Endothelial cell of umbilical vein (primary cell): ENCODE measurements at regions not wholly inside any gene's neighbourhood (a gene's known extent, or its start where the extent isn't known, plus 50 kb on each side); places are given as distances from the start of the nearest gene placed in this dataset.

Experiments
- BruUV-seq: library from RNA; stranded (reverse); fragments of 400-500 nt; replicated peaks from 2 replicates; lab custom pipeline; 2021; lab: Mats Ljungman, UMichigan
- CTCF ChIA-PET: fragments of 300-600, 350-600 bp; sonication (Branson Sonifier 250); formaldehyde crosslinking; loops from one replicate; lab custom pipeline; 2021; ENCODE audit warnings: antibody characterized with exemption, inconsistent platforms; lab: Charles Lee
- POLR2A ChIA-PET: fragments of 300-600, 350-600 bp; sonication (Branson Sonifier 250); formaldehyde crosslinking; loops from one replicate; lab custom pipeline; 2021; ENCODE audit warnings: antibody characterized with exemption, inconsistent platforms; lab: Charles Lee
- DNase-seq: peaks from one replicate; pipeline ENCODE4 v3.0.0-alpha.2; 2011; ENCODE audit warnings: low read depth, low spot score
- FAIRE-seq: peaks from 2 replicates; lab custom pipeline; 2011; peaks lifted over from hg19 to GRCh38; lab: Jason Lieb, UNC
- H2AFZ ChIP-seq: 2 replicates; pipeline ENCODE4 v1.6.0; 2012; ENCODE audit warnings: low read depth, low read length, control low read depth, inconsistent platforms
- H3K27ac ChIP-seq: 2 replicates; pipeline ENCODE4 v1.5.1; 2011; ENCODE audit warnings: low read depth, mild to moderate bottlenecking, control low read depth, low read length, moderate library complexity; ENCODE audit not compliant: insufficient read depth
- H3K27me3 ChIP-seq, 2 experiments: 2 replicates each; pipeline versions ENCODE4 v1.6.0 to v1.6.1; 2011; ENCODE audit warnings: low read length in 2 of 2, mixed read lengths in 1 of 2; ENCODE audit not compliant: control insufficient read depth in 2 of 2, insufficient read depth in 2 of 2
- H3K36me3 ChIP-seq, 2 experiments: 2 replicates in 1 of 2; 3 replicates in 1 of 2; pipeline ENCODE4 v1.5.1; 2011; ENCODE audit warnings: low read length in 2 of 2, mild to moderate bottlenecking in 1 of 2, moderate library complexity in 1 of 2; ENCODE audit not compliant: control insufficient read depth in 2 of 2, insufficient read depth in 2 of 2; ENCODE audit errors: extremely low read depth in 1 of 2
- H3K4me1 ChIP-seq: 3 replicates; pipeline ENCODE4 v1.5.1; 2011; ENCODE audit warnings: mild to moderate bottlenecking, low read length; ENCODE audit not compliant: control insufficient read depth, insufficient read depth; ENCODE audit errors: extremely low read depth
- H3K4me2 ChIP-seq: 2 replicates; pipeline ENCODE4 v1.6.1; 2011; ENCODE audit warnings: low read length, control low read depth, mixed read lengths; ENCODE audit not compliant: insufficient read depth
- H3K4me3 ChIP-seq, 3 experiments: fragments of 200-600 bp in 1 of 3; sonication (generic), shearing (Covaris generic) in 1 of 3; replicated peaks in 1 of 3; 2 replicates each; pipeline ENCODE4 v1.5.1; 2011 to 2016; ENCODE audit warnings: control low read depth in 3 of 3, low read length in 3 of 3, mild to moderate bottlenecking in 2 of 3, inconsistent platforms in 1 of 3, low read depth in 1 of 3, moderate library complexity in 1 of 3; ENCODE audit not compliant: insufficient read depth in 1 of 3
- H3K79me2 ChIP-seq: 2 replicates; pipeline ENCODE4 v1.6.0; 2012; ENCODE audit warnings: low read length, inconsistent platforms; ENCODE audit not compliant: control insufficient read depth, insufficient read depth
- H3K9ac ChIP-seq: replicated peaks from 2 replicates; pipeline ENCODE3; 2011; ENCODE audit warnings: low read length, control low read depth; ENCODE audit not compliant: insufficient read depth; ENCODE audit errors: extremely low read depth
- H3K9me1 ChIP-seq: replicated peaks from 3 replicates; pipeline ENCODE4 v1.6.0; 2011; ENCODE audit warnings: mild to moderate bottlenecking, low read length; ENCODE audit not compliant: control insufficient read depth, insufficient read depth; ENCODE audit errors: extremely low read depth
- H3K9me3 ChIP-seq: replicated peaks from 2 replicates; pipeline ENCODE4 v1.5.1; 2012; ENCODE audit warnings: low read length, inconsistent platforms; ENCODE audit not compliant: control insufficient read depth, insufficient read depth
- H4K20me1 ChIP-seq: replicated peaks from 2 replicates; pipeline ENCODE3; 2011; ENCODE audit warnings: mild to moderate bottlenecking, low read length; ENCODE audit not compliant: control insufficient read depth, insufficient read depth; ENCODE audit errors: extremely low read depth
- EZH2 ChIP-seq: IDR thresholded peaks from 2 replicates; pipeline ENCODE4 v1.6.1; 2012; ENCODE audit warnings: borderline replicate concordance, low read depth, mild to moderate bottlenecking, moderate library complexity, low read length, inconsistent platforms; ENCODE audit not compliant: severe bottlenecking
- FOS ChIP-seq: IDR thresholded peaks from 2 replicates; pipeline ENCODE4 v1.6.1; 2011; ENCODE audit warnings: mild to moderate bottlenecking, low read length, moderate library complexity, borderline replicate concordance; ENCODE audit not compliant: insufficient read depth
- GATA2 ChIP-seq: IDR thresholded peaks from 2 replicates; pipeline ENCODE4 v1.7.0; 2011; ENCODE audit warnings: low read depth, mild to moderate bottlenecking, moderate library complexity, mixed read lengths, low read length; ENCODE audit not compliant: insufficient read length, insufficient read depth
- JUN ChIP-seq: IDR thresholded peaks from 2 replicates; pipeline ENCODE4 v1.6.1; 2011; ENCODE audit warnings: borderline replicate concordance, low read depth; ENCODE audit not compliant: insufficient read length, insufficient read depth
- MYC ChIP-seq: IDR thresholded peaks from one replicate; pipeline ENCODE4 v1.6.1; 2011; ENCODE audit warnings: mild to moderate bottlenecking, low read depth, low read length
- POLR2A ChIP-seq: IDR thresholded peaks from 2 replicates; pipeline ENCODE4 v1.6.1; 2012; ENCODE audit warnings: low read depth, mild to moderate bottlenecking, control low read depth, low read length
- POLR2AphosphoS5 ChIP-seq: IDR thresholded peaks from 2 replicates; pipeline ENCODE4 v1.6.1; 2012; ENCODE audit warnings: low read depth, mild to moderate bottlenecking, control low read depth, low read length, moderate library complexity; ENCODE audit not compliant: insufficient read depth
- dilution Hi-C: fragments of 300-500 bp; cut with MboI; formaldehyde crosslinking; loops from one replicate; pipeline ENCODE4 v1.15.0; 2019; ENCODE audit warnings: low sequenced_read_pairs; ENCODE audit not compliant: extremely low pct_ligation_motif_present
- intact Hi-C: fragments of 100-400 bp; cut with micrococcal nuclease; formaldehyde crosslinking; loops from one replicate; pipeline ENCODE4 v1.10.0; 2022
- TF ChIP-seq, protein P1 (sequence below), 2 donors: IDR thresholded peaks; 1 replicate in 1 of 2; 2 replicates in 1 of 2; pipeline ENCODE4 v1.5.1; 2011; ENCODE audit warnings: low read length in 2 of 2, mild to moderate bottlenecking in 2 of 2, moderate library complexity in 2 of 2, control low read depth in 1 of 2, inconsistent platforms in 1 of 2, low read depth in 1 of 2; ENCODE audit not compliant: insufficient read depth in 1 of 2; ENCODE audit errors: extremely low read depth in 1 of 2
- TF ChIP-seq, protein P2 (sequence below): IDR thresholded peaks from 2 replicates; pipeline ENCODE4 v1.6.1; 2011; ENCODE audit not compliant: insufficient read depth, insufficient read length

DNA sequence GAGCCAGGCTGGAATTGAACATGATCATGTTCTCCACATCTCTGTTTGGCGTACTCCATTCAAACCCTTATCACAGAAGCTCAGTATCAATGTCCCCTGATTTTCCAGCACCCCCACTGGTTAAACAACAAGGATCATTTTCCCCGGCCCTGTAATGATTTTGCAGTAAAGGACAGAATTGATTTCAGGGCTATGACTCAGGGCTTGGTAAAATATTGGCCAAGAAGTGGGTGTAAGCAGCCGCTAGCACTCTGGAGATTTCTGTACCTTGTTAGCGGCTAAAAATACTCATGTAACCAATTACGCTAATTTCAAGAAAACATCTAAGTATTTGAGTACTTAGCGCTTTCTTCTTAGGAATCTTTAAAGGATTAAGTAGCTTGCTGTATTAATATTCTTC is 69.5 kb upstream of the FNDC3A start:
- Histone ChIP-seq H4K20me1 (no peaks in the 10 kb centered on the region), H3K9me1 (no peaks in the 10 kb centered on the region), H3K4me1 (no peaks in the 10 kb centered on the region), H3K36me3 (no peaks in the 10 kb centered on the region), H3K79me2 (no peaks in the 10 kb centered on the region), H3K9me3 (no peaks in the 10 kb centered on the region), H3K4me2 (no peak overlapping the region), H3K27me3 (no peaks in the 10 kb centered on the region), H3K4me3 (no peak overlapping the region), H3K27ac (no peak overlapping the region), H3K9ac (no peak overlapping the region), H2AFZ (no peak overlapping the region)
- no peak for DNase-seq
- ChIA-PET CTCF (no interaction called here), POLR2A (no interaction called here)
- no TSS peak for BruUV-seq
- dilution Hi-C loops, result no loop called here
- no peak for FAIRE-seq
- intact Hi-C loops, result no loop called here
- TF ChIP-seq MYC, result no peak
- no peak for TF ChIP-seq JUN
- no peak for TF ChIP-seq POLR2AphosphoS5
- TF ChIP-seq, protein P1, sequence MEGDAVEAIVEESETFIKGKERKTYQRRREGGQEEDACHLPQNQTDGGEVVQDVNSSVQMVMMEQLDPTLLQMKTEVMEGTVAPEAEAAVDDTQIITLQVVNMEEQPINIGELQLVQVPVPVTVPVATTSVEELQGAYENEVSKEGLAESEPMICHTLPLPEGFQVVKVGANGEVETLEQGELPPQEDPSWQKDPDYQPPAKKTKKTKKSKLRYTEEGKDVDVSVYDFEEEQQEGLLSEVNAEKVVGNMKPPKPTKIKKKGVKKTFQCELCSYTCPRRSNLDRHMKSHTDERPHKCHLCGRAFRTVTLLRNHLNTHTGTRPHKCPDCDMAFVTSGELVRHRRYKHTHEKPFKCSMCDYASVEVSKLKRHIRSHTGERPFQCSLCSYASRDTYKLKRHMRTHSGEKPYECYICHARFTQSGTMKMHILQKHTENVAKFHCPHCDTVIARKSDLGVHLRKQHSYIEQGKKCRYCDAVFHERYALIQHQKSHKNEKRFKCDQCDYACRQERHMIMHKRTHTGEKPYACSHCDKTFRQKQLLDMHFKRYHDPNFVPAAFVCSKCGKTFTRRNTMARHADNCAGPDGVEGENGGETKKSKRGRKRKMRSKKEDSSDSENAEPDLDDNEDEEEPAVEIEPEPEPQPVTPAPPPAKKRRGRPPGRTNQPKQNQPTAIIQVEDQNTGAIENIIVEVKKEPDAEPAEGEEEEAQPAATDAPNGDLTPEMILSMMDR (IDR thresholded peaks at IDR 0.05; ENCODE audit: extremely low read depth in 1 of 2, insufficient read depth in 1 of 2, low read depth in 1 of 2, low read length in 2 of 2), result no peak
- no peak for TF ChIP-seq FOS
- TF ChIP-seq, protein P2, sequence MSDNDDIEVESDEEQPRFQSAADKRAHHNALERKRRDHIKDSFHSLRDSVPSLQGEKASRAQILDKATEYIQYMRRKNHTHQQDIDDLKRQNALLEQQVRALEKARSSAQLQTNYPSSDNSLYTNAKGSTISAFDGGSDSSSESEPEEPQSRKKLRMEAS, result no peak
- no peak for TF ChIP-seq EZH2
- no peak for TF ChIP-seq POLR2A
- no peak for TF ChIP-seq GATA2
